ENCODE measurements at regions not wholly inside any gene's neighbourhood (a gene's known extent, or its start where the extent isn't known, plus 50 kb on each side); places are given as distances from the start of the nearest gene placed in this dataset.
"Not testable (repeated sequence)": the region's sequence is repeated elsewhere in the genome, so short reads cannot be mapped to it uniquely, and the experiment has no call there.

- H2AFZ ChIP-seq (ENCODE audit: insufficient read depth, low read depth, low read length, poor library complexity, severe bottlenecking); H4K20me1 ChIP-seq (ENCODE audit: insufficient read depth, low read length); H3K27ac ChIP-seq (ENCODE audit: low read depth in 1 of 2, low read length in 2 of 2); H3K9me3 ChIP-seq (replicated peaks in 1 of 2; ENCODE audit: control insufficient read depth in 1 of 2, insufficient read depth in 1 of 2, low read length in 2 of 2); intact Hi-C loops (cut with micrococcal nuclease); DNase-seq; H3K4me3 ChIP-seq (replicated peaks in 1 of 3; ENCODE audit: low read depth in 2 of 3, low read length in 3 of 3); H3K4me1 Mint-ChIP-seq; H3K27me3 ChIP-seq (ENCODE audit: control insufficient read depth in 2 of 2, insufficient read depth in 2 of 2, low read length in 2 of 2); H3K9ac ChIP-seq (ENCODE audit: insufficient read depth, low read length, poor library complexity, severe bottlenecking); H3K27ac Mint-ChIP-seq; H3K4me3 Mint-ChIP-seq; H3K36me3 ChIP-seq (replicated peaks in 1 of 2; ENCODE audit: control insufficient read depth in 1 of 2, insufficient read depth in 2 of 2, low read length in 2 of 2); H3K27me3 Mint-ChIP-seq (ENCODE audit: low read depth in 3 of 3); H3K4me2 ChIP-seq (replicated peaks; ENCODE audit: extremely low read depth, low read length, poor library complexity, severe bottlenecking); H3K4me1 ChIP-seq (ENCODE audit: control insufficient read depth in 1 of 2, insufficient read depth in 2 of 2, low read length in 2 of 2); H3K36me3 Mint-ChIP-seq; H3K79me2 ChIP-seq (ENCODE audit: insufficient read depth, low read length): not testable (repeated sequence)
- peaks cover 12 to 32% (median 18%) of the 10 kb centered on the region in 7 donors for H3K9me3 Mint-ChIP-seq
These were observed 192.9 kb upstream of the SLC7A11 start for GRCh38 chr4:138435046-138435445.

GRCh38 chr4:138428611-138429010, 186.5 kb upstream of the SLC7A11 start:
- Histone ChIP-seq H4K20me1 (ENCODE audit: insufficient read depth, low read length) (no peaks in the 10 kb centered on the region), H3K9me3 (replicated peaks in 1 of 2; ENCODE audit: control insufficient read depth in 1 of 2, insufficient read depth in 1 of 2, low read length in 2 of 2) (peaks cover 0 to 8% of the 10 kb centered on the region in 2 donors), H3K27ac (ENCODE audit: low read depth in 1 of 2, low read length in 2 of 2) (no peak overlapping the region), H3K9ac (ENCODE audit: insufficient read depth, low read length, poor library complexity, severe bottlenecking) (no peak overlapping the region), H3K4me2 (replicated peaks; ENCODE audit: extremely low read depth, low read length, poor library complexity, severe bottlenecking) (no peak overlapping the region), H3K4me1 (ENCODE audit: control insufficient read depth in 1 of 2, insufficient read depth in 2 of 2, low read length in 2 of 2) (peaks cover 0 to 3% of the 10 kb centered on the region in 2 donors), H2AFZ (ENCODE audit: insufficient read depth, low read depth, low read length, poor library complexity, severe bottlenecking) (no peak overlapping the region), H3K79me2 (ENCODE audit: insufficient read depth, low read length) (no peaks in the 10 kb centered on the region), H3K36me3 (replicated peaks in 1 of 2; ENCODE audit: control insufficient read depth in 1 of 2, insufficient read depth in 2 of 2, low read length in 2 of 2) (no peaks in the 10 kb centered on the region), H3K4me3 (replicated peaks in 1 of 3; ENCODE audit: low read depth in 2 of 3, low read length in 3 of 3) (no peak overlapping the region), H3K27me3 (ENCODE audit: control insufficient read depth in 2 of 2, insufficient read depth in 2 of 2, low read length in 2 of 2) (no peaks in the 10 kb centered on the region)
- 98% methylated on average over 4 of the region's 4 CpGs for WGBS (ENCODE audit: insufficient coverage)
- Mint-ChIP-seq H3K36me3 (no peaks in the 10 kb centered on the region), H3K27me3 (ENCODE audit: low read depth in 3 of 3) (peaks cover 0 to 2% (median 2%) of the 10 kb centered on the region in 3 donors), H3K4me3 (no peak overlapping the region), H3K4me1 (peaks cover 12% of the 10 kb centered on the region), H3K27ac (no peak overlapping the region), H3K9me3 (peaks cover 6 to 15% (median 12%) of the 10 kb centered on the region in 7 donors)
- no peak for DNase-seq
- TF ChIP-seq, protein P1, sequence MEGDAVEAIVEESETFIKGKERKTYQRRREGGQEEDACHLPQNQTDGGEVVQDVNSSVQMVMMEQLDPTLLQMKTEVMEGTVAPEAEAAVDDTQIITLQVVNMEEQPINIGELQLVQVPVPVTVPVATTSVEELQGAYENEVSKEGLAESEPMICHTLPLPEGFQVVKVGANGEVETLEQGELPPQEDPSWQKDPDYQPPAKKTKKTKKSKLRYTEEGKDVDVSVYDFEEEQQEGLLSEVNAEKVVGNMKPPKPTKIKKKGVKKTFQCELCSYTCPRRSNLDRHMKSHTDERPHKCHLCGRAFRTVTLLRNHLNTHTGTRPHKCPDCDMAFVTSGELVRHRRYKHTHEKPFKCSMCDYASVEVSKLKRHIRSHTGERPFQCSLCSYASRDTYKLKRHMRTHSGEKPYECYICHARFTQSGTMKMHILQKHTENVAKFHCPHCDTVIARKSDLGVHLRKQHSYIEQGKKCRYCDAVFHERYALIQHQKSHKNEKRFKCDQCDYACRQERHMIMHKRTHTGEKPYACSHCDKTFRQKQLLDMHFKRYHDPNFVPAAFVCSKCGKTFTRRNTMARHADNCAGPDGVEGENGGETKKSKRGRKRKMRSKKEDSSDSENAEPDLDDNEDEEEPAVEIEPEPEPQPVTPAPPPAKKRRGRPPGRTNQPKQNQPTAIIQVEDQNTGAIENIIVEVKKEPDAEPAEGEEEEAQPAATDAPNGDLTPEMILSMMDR (IDR thresholded peaks at IDR 0.05): no peak
- intact Hi-C loops (cut with micrococcal nuclease): no loop called here

All from CD14-positive monocyte (primary cell).